GM23248 (cell line): ENCODE measurements at regions not wholly inside any gene's neighbourhood (a gene's known extent, or its start where the extent isn't known, plus 50 kb on each side); places are given as distances from the start of the nearest gene placed in this dataset.

Source experiments
- DNase-seq: peaks from one replicate; pipeline ENCODE4 v3.0.0-alpha.2; 2015
- H2AFZ ChIP-seq: fragments of 200-600 bp; sonication (generic); 2 replicates; pipeline ENCODE4 v1.6.1; 2016; ENCODE audit warnings: antibody characterized with exemption
- H3F3A ChIP-seq: fragments of 200-600 bp; sonication (generic); 2 replicates; pipeline ENCODE4 v1.6.1; 2016; ENCODE audit warnings: mild to moderate bottlenecking, antibody characterized with exemption, mixed run types; ENCODE audit not compliant: insufficient read depth
- H3K27ac ChIP-seq: fragments of 200-600 bp; sonication (generic); 2 replicates; pipeline ENCODE4 v1.5.1; 2016; ENCODE audit warnings: mild to moderate bottlenecking
- H3K27me3 ChIP-seq: fragments of 200-600 bp; sonication (generic); replicated peaks from 2 replicates; pipeline ENCODE4 v1.6.1; 2016; ENCODE audit warnings: mild to moderate bottlenecking; ENCODE audit not compliant: insufficient read depth
- H3K36me3 ChIP-seq: fragments of 200-600 bp; sonication (generic); 2 replicates; pipeline ENCODE4 v1.6.1; 2016; ENCODE audit warnings: low read depth, mild to moderate bottlenecking
- H3K4me1 ChIP-seq: fragments of 200-600 bp; sonication (generic); 2 replicates; pipeline ENCODE4 v1.6.1; 2016; ENCODE audit warnings: mild to moderate bottlenecking; ENCODE audit not compliant: insufficient read depth
- H3K4me2 ChIP-seq: fragments of 200-600 bp; sonication (generic); one replicate; pipeline ENCODE4 v1.6.1; 2016; ENCODE audit warnings: mild to moderate bottlenecking; ENCODE audit not compliant: unreplicated experiment
- H3K4me3 ChIP-seq: fragments of 200-600 bp; sonication (generic); 2 replicates; pipeline ENCODE4 v1.5.1; 2016; ENCODE audit warnings: mild to moderate bottlenecking
- H3K79me2 ChIP-seq: fragments of 200-600 bp; sonication (generic); 2 replicates; pipeline ENCODE4 v1.6.1; 2016; ENCODE audit warnings: mild to moderate bottlenecking; ENCODE audit not compliant: insufficient read depth
- H3K9ac ChIP-seq: fragments of 200-600 bp; sonication (generic); 2 replicates; pipeline ENCODE4 v1.6.1; 2016; ENCODE audit warnings: mild to moderate bottlenecking
- H3K9me2 ChIP-seq: fragments of 200-600 bp; sonication (generic); 2 replicates; pipeline ENCODE4 v1.6.1; 2016; ENCODE audit warnings: mixed run types, mild to moderate bottlenecking, moderate library complexity; ENCODE audit not compliant: insufficient read depth
- H3K9me3 ChIP-seq: fragments of 200-600 bp; sonication (generic); one replicate; pipeline ENCODE4 v1.6.1; 2017; ENCODE audit warnings: low read depth
- H4K20me1 ChIP-seq: fragments of 200-600 bp; sonication (generic); 2 replicates; pipeline ENCODE4 v1.6.0; 2016; ENCODE audit not compliant: insufficient read depth
- EZH2 ChIP-seq: fragments of 200-600 bp; sonication (generic); IDR thresholded peaks from 2 replicates; pipeline ENCODE4 v1.6.1; 2018; ENCODE audit warnings: antibody characterized with exemption, mild to moderate bottlenecking; ENCODE audit not compliant: insufficient read depth, poor library complexity, severe bottlenecking
- EZH2phosphoT487 ChIP-seq: fragments of 200-600 bp; sonication (generic); IDR thresholded peaks from 2 replicates; pipeline ENCODE4 v1.6.1; 2018; ENCODE audit warnings: antibody characterized with exemption, moderate library complexity, mild to moderate bottlenecking, low read depth; ENCODE audit not compliant: insufficient read depth
- WGBS, 2 experiments: methylation state at CpG; one replicate each; pipeline ENCODE4 v1.1.6; 2015 to 2017; ENCODE audit warnings: low lambda C conversion rate in 2 of 2, low coverage in 1 of 2; ENCODE audit errors: missing lambda C conversion rate in 2 of 2; 5-methylcytosine and 5-hydroxymethylcytosine counted together
- in situ Hi-C: fragments of 300-500 bp; cut with MboI; formaldehyde crosslinking; loops from 2 replicates; pipeline ENCODE4 v1.15.0; 2020

GRCh38 chr4:156575430-156576073, 396.0 kb downstream of the PDGFC start:
- H3K9me3 ChIP-seq = no peaks in the 10 kb centered on the region
- H3K27me3 ChIP-seq = no peaks in the 10 kb centered on the region
- peak; percentile 38 for DNase-seq
- no peak overlapping the region for H3K4me2 ChIP-seq
- H3K4me1 ChIP-seq = peaks cover 4% of the 10 kb centered on the region
- H4K20me1 ChIP-seq = no peaks in the 10 kb centered on the region
- no peaks in the 10 kb centered on the region for H3K79me2 ChIP-seq
- no peak overlapping the region for H2AFZ ChIP-seq
- TF ChIP-seq EZH2phosphoT487 (no peak), EZH2 (no peak)
- WGBS, 2 experiments = 84 to 87% methylated on average over 6 of the region's 6 CpGs
- H3K36me3 ChIP-seq = no peaks in the 10 kb centered on the region
- H3K4me3 ChIP-seq = no peak overlapping the region
- no peaks in the 10 kb centered on the region for H3K9me2 ChIP-seq
- H3K27ac ChIP-seq = no peak overlapping the region
- peaks cover 5% of the 10 kb centered on the region; the same call in 1 of the 2 replicates for H3F3A ChIP-seq
- no peak overlapping the region for H3K9ac ChIP-seq
- in situ Hi-C loops = no loop called here

- H2AFZ ChIP-seq = no peak overlapping the region
- no peaks in the 10 kb centered on the region for H3K27me3 ChIP-seq
- peaks cover 5% of the 10 kb centered on the region; the same call in 1 of the 2 replicates for H3F3A ChIP-seq
- H3K4me1 ChIP-seq = peaks cover 8% of the 10 kb centered on the region
- in situ Hi-C loops = no loop called here
- TF ChIP-seq EZH2 = no peak
- TF ChIP-seq EZH2phosphoT487 = no peak
- no peak overlapping the region for H3K27ac ChIP-seq
- 79 to 84% methylated on average over 5 of the region's 5 CpGs for WGBS, 2 experiments
- no peak overlapping the region for H3K4me2 ChIP-seq
- H3K4me3 ChIP-seq = no peak overlapping the region
- H3K9ac ChIP-seq = no peak overlapping the region
- no peaks in the 10 kb centered on the region for H4K20me1 ChIP-seq
- H3K9me3 ChIP-seq = no peaks in the 10 kb centered on the region
- H3K36me3 ChIP-seq = no peaks in the 10 kb centered on the region
- DNase-seq = no peak
- H3K79me2 ChIP-seq = no peaks in the 10 kb centered on the region
- H3K9me2 ChIP-seq = no peaks in the 10 kb centered on the region
Observed at GRCh38 chr4:156571146-156571545, 400.5 kb downstream of the PDGFC start.

GRCh38 chr4:156569535-156569934, 402.1 kb downstream of the PDGFC start:
- H3K9me3 ChIP-seq = no peaks in the 10 kb centered on the region
- no peaks in the 10 kb centered on the region for H3K79me2 ChIP-seq
- no peak overlapping the region for H3K4me3 ChIP-seq
- H3K27me3 ChIP-seq = no peaks in the 10 kb centered on the region
- H3K36me3 ChIP-seq = no peaks in the 10 kb centered on the region
- no peak overlapping the region for H2AFZ ChIP-seq
- no peak for TF ChIP-seq EZH2phosphoT487
- TF ChIP-seq EZH2 = no peak
- H3K4me2 ChIP-seq = no peak overlapping the region
- H3F3A ChIP-seq = no peaks in the 10 kb centered on the region
- 90 to 96% methylated on average over 2 of the region's 2 CpGs for WGBS, 2 experiments
- H3K9ac ChIP-seq = no peak overlapping the region
- peaks cover 5% of the 10 kb centered on the region for H3K4me1 ChIP-seq
- DNase-seq = no peak
- in situ Hi-C loops = no loop called here
- no peak overlapping the region for H3K27ac ChIP-seq
- no peaks in the 10 kb centered on the region for H3K9me2 ChIP-seq
- H4K20me1 ChIP-seq = no peaks in the 10 kb centered on the region

- DNase-seq = no peak
- Histone ChIP-seq H3K27me3 (no peaks in the 10 kb centered on the region), H3K4me2 (no peak overlapping the region), H2AFZ (no peak overlapping the region), H3K9ac (no peak overlapping the region), H3K36me3 (no peaks in the 10 kb centered on the region), H3K27ac (no peak overlapping the region), H3K9me3 (no peaks in the 10 kb centered on the region), H4K20me1 (no peaks in the 10 kb centered on the region), H3F3A (no peaks in the 10 kb centered on the region), H3K4me1 (peaks cover 5% of the 10 kb centered on the region), H3K4me3 (no peak overlapping the region), H3K9me2 (no peaks in the 10 kb centered on the region), H3K79me2 (no peaks in the 10 kb centered on the region)
- in situ Hi-C loops = no loop called here
- WGBS, 2 experiments = 53 to 54% methylated on average over 2 of the region's 2 CpGs
- TF ChIP-seq EZH2 (no peak), EZH2phosphoT487 (no peak)
Observed at GRCh38 chr4:156568484-156568883, 403.1 kb downstream of the PDGFC start.
